Lower leg skin (tissue), 4 donors: ENCODE measurements at regions not wholly inside any gene's neighbourhood (a gene's known extent, or its start where the extent isn't known, plus 50 kb on each side); places are given as distances from the start of the nearest gene placed in this dataset.

Experiments used
- DNase-seq, 2 donors: peaks; one replicate each; pipeline ENCODE4 v3.0.0-alpha.2; 2019; ENCODE audit warnings: low spot score in 2 of 2
- H3K4me3 ChIP-seq: fragments of 200-600 bp; sonication (generic); 2 replicates; pipeline ENCODE4 v1.5.1; 2017; ENCODE audit warnings: mild to moderate bottlenecking, low read depth; ENCODE audit not compliant: poor library complexity, severe bottlenecking
- POLR2A ChIP-seq, 2 donors: fragments of 450-650 bp; IDR thresholded peaks; one replicate each; pipeline ENCODE4 v1.6.1; 2016 to 2017; ENCODE audit warnings: antibody characterized with exemption in 2 of 2, mild to moderate bottlenecking in 1 of 2, moderate library complexity in 1 of 2
- WGBS, 2 donors: methylation state at CpG; one replicate each; pipeline ENCODE4 v1.1.5; 2018; 5-methylcytosine and 5-hydroxymethylcytosine counted together
- intact Hi-C: fragments of 100-400 bp; cut with DNase I; formaldehyde crosslinking; loops from one replicate; pipeline ENCODE4 v1.15.0; 2023; ENCODE audit warnings: low total_unique reads
- TF ChIP-seq, protein P1 (sequence below), 3 donors: fragments of 450-650 bp; IDR thresholded peaks; one replicate each; pipeline ENCODE4 v1.5.1; 2016; ENCODE audit warnings: antibody characterized with exemption in 3 of 3, mild to moderate bottlenecking in 3 of 3, moderate library complexity in 2 of 3

GRCh38 chr6:1525364-1526038 lies 84.2 kb upstream of the FOXC1 start:
- WGBS, 2 donors = 79 to 83% methylated on average over 14 of the region's 14 CpGs
- H3K4me3 ChIP-seq = no peak overlapping the region
- TF ChIP-seq POLR2A (IDR thresholded peaks at IDR 0.05) = no peak
- TF ChIP-seq, protein P1, sequence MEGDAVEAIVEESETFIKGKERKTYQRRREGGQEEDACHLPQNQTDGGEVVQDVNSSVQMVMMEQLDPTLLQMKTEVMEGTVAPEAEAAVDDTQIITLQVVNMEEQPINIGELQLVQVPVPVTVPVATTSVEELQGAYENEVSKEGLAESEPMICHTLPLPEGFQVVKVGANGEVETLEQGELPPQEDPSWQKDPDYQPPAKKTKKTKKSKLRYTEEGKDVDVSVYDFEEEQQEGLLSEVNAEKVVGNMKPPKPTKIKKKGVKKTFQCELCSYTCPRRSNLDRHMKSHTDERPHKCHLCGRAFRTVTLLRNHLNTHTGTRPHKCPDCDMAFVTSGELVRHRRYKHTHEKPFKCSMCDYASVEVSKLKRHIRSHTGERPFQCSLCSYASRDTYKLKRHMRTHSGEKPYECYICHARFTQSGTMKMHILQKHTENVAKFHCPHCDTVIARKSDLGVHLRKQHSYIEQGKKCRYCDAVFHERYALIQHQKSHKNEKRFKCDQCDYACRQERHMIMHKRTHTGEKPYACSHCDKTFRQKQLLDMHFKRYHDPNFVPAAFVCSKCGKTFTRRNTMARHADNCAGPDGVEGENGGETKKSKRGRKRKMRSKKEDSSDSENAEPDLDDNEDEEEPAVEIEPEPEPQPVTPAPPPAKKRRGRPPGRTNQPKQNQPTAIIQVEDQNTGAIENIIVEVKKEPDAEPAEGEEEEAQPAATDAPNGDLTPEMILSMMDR (IDR thresholded peaks at IDR 0.05) = no peak
- no peak for DNase-seq
- intact Hi-C loops = no loop called here

DNA sequence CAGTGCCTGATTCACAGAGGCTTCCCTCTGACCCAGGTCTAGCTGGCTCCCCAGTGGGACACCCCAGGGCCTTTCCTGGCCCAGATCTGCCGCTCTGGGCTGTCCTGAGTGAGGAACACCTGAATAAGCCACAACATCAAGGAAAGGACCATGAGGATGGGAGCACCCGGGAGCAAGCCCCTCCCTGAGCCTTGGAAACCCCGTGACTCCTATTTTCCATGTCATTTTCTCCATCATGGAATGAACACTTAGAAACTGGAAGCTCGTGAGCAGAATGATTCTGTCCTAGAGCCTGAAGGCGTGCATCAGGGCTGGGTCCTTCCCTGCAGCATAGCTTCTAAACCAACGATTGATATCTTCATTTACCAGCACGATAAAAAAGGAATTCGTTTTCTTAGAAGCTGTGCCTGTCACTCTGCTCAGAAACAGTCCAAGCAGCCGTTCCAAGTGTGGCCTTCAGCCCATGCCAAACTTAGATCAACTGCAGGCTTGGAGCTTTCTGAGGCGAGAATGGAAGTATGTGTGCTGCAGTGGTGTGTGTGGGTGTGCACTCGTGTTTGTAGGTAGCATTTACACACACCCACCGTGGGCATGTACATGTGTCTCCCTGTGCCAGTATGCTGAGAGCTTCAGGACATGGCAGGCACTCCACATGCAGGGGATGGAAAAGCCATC lies 83.2 kb upstream of the FOXC1 start:
- no peak for TF ChIP-seq POLR2A (IDR thresholded peaks at IDR 0.05)
- TF ChIP-seq, protein P1 (IDR thresholded peaks at IDR 0.05) = no peak
- DNase-seq = no peak
- no peak overlapping the region for H3K4me3 ChIP-seq
- 28 to 34% methylated on average over 12 of the region's 12 CpGs for WGBS, 2 donors
- intact Hi-C loops = no loop called here

DNA sequence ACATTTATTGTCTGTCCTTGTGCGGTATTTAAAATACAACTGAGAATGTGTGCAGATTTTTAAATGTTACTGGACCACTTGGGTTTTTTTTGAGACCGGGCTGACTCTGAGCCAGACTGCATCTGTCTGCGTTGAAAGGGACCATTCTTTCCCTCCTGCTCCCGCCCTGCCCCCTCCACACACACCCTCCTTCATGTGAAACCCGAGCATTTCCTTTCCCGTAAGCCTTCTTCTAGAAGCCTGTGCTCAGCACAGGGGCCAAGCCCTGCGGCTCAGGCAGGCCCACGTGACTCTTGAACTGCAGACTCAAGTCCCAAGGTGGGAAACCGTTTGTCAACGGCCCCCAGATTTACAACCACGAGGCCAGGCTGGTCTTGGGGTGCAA lies 82.7 kb upstream of the FOXC1 start:
- intact Hi-C loops = no loop called here
- DNase-seq = peak in 1 of 2 donors; percentile 40
- TF ChIP-seq, protein P1 (IDR thresholded peaks at IDR 0.05) = no peak
- 5 to 9% methylated on average over 11 of the region's 11 CpGs for WGBS, 2 donors
- no peak overlapping the region for H3K4me3 ChIP-seq

- no peak for DNase-seq
- intact Hi-C loops = no loop called here
- WGBS, 2 donors = 79 to 85% methylated on average over 4 of the region's 4 CpGs
- TF ChIP-seq, protein P1 (IDR thresholded peaks at IDR 0.05) = no peak
- TF ChIP-seq POLR2A (IDR thresholded peaks at IDR 0.05) = no peak
- no peak overlapping the region for H3K4me3 ChIP-seq
These were observed 74.4 kb upstream of the FOXC1 start for GRCh38 chr6:1535295-1535694.

DNA sequence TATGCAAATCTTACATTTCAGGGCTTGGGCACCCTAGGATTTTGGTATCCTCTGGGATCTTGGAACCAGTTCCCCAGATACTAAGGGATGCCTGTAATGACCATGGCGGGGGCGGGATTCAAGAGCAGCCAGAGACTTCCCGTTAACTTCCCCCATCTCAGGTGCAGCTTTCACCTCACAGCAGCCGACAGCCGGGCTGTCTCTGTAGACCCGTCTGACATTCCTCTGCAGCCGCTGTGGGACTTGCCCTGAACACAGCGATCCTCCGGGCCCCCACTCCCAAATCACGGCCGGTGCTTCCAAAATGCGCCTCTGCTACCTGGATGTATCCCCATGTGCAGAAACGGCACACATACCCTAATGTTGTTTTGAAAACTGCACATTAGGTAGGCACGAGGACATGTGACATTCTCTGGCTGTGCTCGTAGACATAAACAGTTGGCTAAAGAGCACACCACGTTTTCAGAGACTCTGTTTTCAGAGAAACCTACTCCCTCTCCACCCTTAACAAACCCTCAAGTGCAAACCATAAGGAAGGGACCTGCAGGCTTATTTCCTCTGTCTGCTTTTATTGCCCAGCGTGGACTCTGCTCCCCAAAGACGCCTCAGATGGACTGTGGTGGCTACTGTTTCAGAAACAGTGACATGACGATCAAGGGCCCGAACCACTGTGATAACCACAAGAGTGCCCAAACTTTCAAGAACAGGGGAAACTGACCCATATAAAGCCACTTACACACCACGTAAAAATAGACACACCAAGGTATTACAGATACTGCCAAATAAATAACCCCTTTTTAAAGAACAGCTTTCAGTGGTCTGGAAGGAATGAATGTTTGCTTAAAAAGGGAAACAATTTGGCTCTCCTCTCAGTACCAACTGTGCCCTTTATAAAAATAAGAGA lies 72.9 kb upstream of the FOXC1 start:
- WGBS, 2 donors = 82 to 88% methylated on average over 21 of the region's 21 CpGs
- intact Hi-C loops = no loop called here
- no peak for TF ChIP-seq POLR2A (IDR thresholded peaks at IDR 0.05)
- TF ChIP-seq, protein P1 (IDR thresholded peaks at IDR 0.05) = no peak
- H3K4me3 ChIP-seq = no peak overlapping the region
- DNase-seq = no peak
